Upper lobe of right lung (tissue), 1 donor: ENCODE measurements at regions not wholly inside any gene's neighbourhood (a gene's known extent, or its start where the extent isn't known, plus 50 kb on each side); places are given as distances from the start of the nearest gene placed in this dataset.

ENCODE experiments used
- ATAC-seq: fragments of 200-7000 bp; cut with Tn5 transposase; one replicate; pipeline ENCODE4 v1.9.1; 2020; ENCODE audit warnings: mild to moderate bottlenecking, moderate library complexity
- DNase-seq: peaks from one replicate; pipeline ENCODE4 v3.0.0-alpha.2; 2020
- H3K27ac ChIP-seq: fragments of 200-600 bp; one replicate; pipeline ENCODE4 v1.8.0; 2022
- H3K27me3 ChIP-seq: fragments of 200-600 bp; one replicate; pipeline ENCODE4 v1.8.0; 2022; ENCODE audit warnings: mild to moderate bottlenecking
- H3K36me3 ChIP-seq: fragments of 200-600 bp; one replicate; pipeline ENCODE4 v1.8.0; 2022
- H3K4me1 ChIP-seq: fragments of 200-600 bp; one replicate; pipeline ENCODE4 v1.8.0; 2022
- H3K4me3 ChIP-seq: fragments of 200-600 bp; one replicate; pipeline ENCODE4 v1.8.0; 2022; ENCODE audit warnings: mild to moderate bottlenecking
- H3K9me3 ChIP-seq: fragments of 200-600 bp; one replicate; pipeline ENCODE4 v1.8.0; 2022
- intact Hi-C: fragments of 100-400 bp; cut with DNase I; formaldehyde crosslinking; loops from one replicate; pipeline ENCODE4 v1.11.0; 2022
- TF ChIP-seq, protein P1 (sequence below): fragments of 200-600 bp; IDR thresholded peaks from one replicate; pipeline ENCODE4 v1.8.0; 2022; ENCODE audit warnings: antibody characterized with exemption
- donor health status: DM: no; HTN: yes; CAD: no; lungs with severe emphysema.

DNA sequence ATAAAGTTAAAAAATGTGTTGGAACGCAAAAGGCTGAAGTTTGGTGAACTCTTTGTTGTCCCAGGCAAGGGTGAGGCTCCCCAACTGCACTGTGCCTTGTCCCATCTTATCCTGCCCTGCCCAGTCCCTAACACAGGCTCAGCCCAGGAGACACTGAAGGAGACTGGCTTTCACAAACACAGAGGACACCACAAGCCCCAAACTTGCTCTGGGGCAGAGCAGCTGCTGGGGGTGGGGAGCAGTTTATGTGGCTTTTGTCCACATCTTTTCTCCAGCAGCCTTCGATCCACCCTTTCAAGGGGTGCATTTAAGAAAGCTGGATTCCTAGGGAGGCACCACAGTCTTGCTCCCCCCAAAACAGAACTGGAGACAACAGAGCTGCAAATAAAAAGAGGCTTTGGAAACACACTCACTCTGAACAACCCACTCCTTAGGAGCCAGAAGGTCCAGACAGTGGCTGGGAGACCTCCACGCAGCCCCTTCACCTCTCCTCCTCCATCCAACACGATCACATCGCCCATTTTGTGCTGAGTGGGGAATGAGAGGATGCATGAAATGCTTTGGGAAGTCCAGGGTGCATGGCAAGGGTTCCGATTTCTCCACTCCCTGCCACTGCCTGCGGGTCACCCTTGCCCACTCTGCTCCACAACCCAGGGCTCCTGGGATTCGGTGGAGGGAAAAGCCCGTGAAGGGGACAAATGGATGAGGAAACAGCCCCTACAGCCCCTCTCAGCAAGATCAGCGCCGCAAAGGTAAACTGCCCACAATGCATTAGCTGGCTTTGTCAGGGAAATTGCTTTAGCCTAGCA, 260.5 kb upstream of the TLE3 start:
- DNase-seq (peak; percentile 45), ATAC-seq (no peak)
- TF ChIP-seq, protein P1, sequence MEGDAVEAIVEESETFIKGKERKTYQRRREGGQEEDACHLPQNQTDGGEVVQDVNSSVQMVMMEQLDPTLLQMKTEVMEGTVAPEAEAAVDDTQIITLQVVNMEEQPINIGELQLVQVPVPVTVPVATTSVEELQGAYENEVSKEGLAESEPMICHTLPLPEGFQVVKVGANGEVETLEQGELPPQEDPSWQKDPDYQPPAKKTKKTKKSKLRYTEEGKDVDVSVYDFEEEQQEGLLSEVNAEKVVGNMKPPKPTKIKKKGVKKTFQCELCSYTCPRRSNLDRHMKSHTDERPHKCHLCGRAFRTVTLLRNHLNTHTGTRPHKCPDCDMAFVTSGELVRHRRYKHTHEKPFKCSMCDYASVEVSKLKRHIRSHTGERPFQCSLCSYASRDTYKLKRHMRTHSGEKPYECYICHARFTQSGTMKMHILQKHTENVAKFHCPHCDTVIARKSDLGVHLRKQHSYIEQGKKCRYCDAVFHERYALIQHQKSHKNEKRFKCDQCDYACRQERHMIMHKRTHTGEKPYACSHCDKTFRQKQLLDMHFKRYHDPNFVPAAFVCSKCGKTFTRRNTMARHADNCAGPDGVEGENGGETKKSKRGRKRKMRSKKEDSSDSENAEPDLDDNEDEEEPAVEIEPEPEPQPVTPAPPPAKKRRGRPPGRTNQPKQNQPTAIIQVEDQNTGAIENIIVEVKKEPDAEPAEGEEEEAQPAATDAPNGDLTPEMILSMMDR: no peak
- H3K4me3 ChIP-seq: no peak overlapping the region
- no peaks in the 10 kb centered on the region for H3K4me1 ChIP-seq
- intact Hi-C loops: no loop called here
- no peaks in the 10 kb centered on the region for H3K27me3 ChIP-seq
- H3K36me3 ChIP-seq: no peaks in the 10 kb centered on the region
- no peak overlapping the region for H3K27ac ChIP-seq
- no peaks in the 10 kb centered on the region for H3K9me3 ChIP-seq

DNA sequence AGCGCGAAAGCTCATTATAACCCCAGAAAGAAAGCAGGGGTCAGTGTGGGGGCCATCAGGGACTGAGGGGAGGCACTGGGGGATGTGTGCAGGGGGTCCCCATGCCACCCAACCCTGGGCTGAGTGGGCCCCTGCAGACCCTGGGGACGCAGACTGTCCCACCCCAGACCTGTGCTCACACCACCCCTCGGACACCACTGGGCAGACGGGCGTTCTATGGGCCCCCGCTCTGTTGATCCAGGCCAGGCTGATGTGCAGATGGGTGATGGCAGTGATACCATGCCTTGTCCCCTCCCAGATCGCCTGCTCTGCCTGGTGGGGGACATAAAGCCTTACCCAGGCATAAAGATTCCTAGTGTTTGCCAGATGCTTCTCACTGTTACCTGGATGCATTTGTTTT, 259.7 kb upstream of the TLE3 start:
- no peaks in the 10 kb centered on the region for H3K9me3 ChIP-seq
- DNase-seq: peak; percentile 37
- no peaks in the 10 kb centered on the region for H3K4me1 ChIP-seq
- H3K4me3 ChIP-seq: no peak overlapping the region
- no peak overlapping the region for H3K27ac ChIP-seq
- intact Hi-C loops: no loop called here
- TF ChIP-seq, protein P1: no peak
- no peaks in the 10 kb centered on the region for H3K36me3 ChIP-seq
- no peaks in the 10 kb centered on the region for H3K27me3 ChIP-seq
- no peak for ATAC-seq

DNA sequence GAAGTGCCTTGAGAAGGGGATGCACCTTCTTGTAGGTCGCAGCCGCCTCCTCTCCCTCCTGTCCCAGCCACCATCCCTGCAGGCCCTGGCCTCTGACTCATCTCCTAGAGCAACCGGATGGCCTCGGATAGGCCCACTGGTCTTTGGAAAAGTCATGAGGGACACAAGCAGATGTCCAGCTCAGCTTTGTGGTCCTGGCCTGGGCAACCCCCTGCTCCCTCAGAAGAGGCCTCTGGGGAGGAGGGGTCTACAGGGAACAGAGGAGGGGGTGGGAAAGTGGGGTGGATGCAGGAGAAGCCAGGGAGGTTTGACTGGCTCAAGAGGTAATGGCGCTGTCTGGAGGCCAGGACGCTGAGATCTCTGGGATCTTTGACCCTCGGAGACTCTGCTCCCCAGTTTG, 259.2 kb upstream of the TLE3 start:
- H3K4me3 ChIP-seq: no peak overlapping the region
- ATAC-seq (no peak), DNase-seq (peak; percentile 32)
- no peaks in the 10 kb centered on the region for H3K9me3 ChIP-seq
- TF ChIP-seq, protein P1: no peak
- H3K27ac ChIP-seq: no peak overlapping the region
- no peaks in the 10 kb centered on the region for H3K27me3 ChIP-seq
- no peaks in the 10 kb centered on the region for H3K4me1 ChIP-seq
- H3K36me3 ChIP-seq: no peaks in the 10 kb centered on the region
- intact Hi-C loops: no loop called here

DNA sequence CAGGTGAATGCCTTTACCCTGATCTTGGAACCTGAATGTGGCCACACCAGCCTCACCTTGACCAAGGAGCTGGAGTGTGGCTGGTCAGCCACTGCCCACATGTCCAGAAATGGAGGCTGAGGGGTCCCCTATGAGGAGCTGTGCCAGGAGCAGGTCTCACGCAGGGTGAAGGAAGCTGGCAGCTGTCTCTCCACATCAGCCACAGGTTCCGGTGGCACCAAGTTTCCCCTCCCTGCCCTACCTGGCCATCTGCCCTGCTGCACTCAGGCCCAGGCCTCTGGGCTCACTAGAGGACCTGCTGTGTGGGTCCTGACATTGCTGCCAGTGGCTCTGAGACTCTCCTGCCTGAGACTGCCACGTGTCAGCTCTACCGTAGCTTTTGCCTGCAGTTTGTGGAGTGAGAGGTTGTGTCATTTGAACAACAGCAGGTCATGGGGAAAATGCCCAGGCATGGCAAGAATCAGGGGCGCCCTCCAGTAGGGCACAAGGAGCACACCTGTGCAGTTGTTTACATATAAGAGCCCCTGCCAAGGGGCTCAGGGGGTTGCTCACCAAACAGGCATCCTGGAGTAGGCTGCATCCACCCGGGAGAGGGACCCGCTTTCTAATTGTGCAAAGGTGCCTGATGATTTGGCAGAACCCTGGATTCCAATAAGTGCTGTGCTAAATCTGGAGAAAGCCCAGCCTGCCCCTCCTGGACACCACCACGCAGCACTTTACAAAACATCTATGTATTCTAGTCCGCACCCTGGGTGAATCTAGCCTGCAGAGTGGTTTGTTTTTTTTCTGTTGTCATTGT, 258.5 kb upstream of the TLE3 start:
- H3K27ac ChIP-seq: no peak overlapping the region
- H3K9me3 ChIP-seq: no peaks in the 10 kb centered on the region
- H3K4me1 ChIP-seq: no peaks in the 10 kb centered on the region
- DNase-seq (peak; percentile 67), ATAC-seq (peak; percentile 28)
- TF ChIP-seq, protein P1: no peak
- intact Hi-C loops: no loop called here
- H3K27me3 ChIP-seq: no peaks in the 10 kb centered on the region
- no peaks in the 10 kb centered on the region for H3K36me3 ChIP-seq
- no peak overlapping the region for H3K4me3 ChIP-seq

DNA sequence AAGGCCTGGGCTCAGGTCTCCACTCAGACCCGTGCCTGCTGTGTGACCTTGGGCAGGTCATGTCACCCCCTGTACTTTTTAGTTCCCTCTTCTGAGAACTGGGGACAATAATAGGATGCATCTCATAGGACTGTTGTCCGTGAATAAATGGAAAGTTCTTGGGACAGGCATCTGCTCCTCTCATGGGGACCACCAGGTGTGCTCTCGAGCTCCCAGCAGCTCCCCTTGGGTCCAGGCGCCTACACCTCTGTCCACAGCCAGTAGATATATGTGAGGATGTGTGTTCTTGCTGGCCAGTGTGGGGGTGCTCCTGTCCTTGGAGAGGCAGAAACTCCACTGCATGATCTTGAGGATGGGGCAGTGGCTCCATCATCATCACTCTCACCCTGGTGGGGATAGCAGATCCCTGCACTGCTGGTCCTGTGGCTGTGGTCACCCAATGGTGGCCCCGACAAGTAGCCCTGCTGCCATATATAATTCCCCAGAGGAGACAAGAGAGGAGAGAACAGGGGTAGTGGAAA, 257.6 kb upstream of the TLE3 start:
- Histone ChIP-seq H3K27ac (no peak overlapping the region), H3K9me3 (no peaks in the 10 kb centered on the region), H3K4me3 (no peak overlapping the region), H3K27me3 (no peaks in the 10 kb centered on the region), H3K4me1 (no peaks in the 10 kb centered on the region), H3K36me3 (no peaks in the 10 kb centered on the region)
- DNase-seq: peak; percentile 20
- ATAC-seq: no peak
- TF ChIP-seq, protein P1: no peak
- intact Hi-C loops: no loop called here
